Neuronal stem cell (in vitro differentiated cells): ENCODE measurements at regions not wholly inside any gene's neighbourhood (a gene's known extent, or its start where the extent isn't known, plus 50 kb on each side); places are given as distances from the start of the nearest gene placed in this dataset.

ENCODE experiments used
- DNase-seq: peaks from one replicate; pipeline ENCODE4 v3.0.0-alpha.2; 2013; ENCODE audit warnings: low spot score
- H2AFZ ChIP-seq: one replicate; pipeline ENCODE4 v1.6.1; 2013; ENCODE audit warnings: mild to moderate bottlenecking, low read length, inconsistent platforms
- H2AK5ac ChIP-seq: 2 replicates; pipeline ENCODE4 v1.6.1; 2013; ENCODE audit warnings: low read depth, mild to moderate bottlenecking, inconsistent platforms, low read length, moderate library complexity, mixed read lengths
- H2BK120ac ChIP-seq: 2 replicates; pipeline ENCODE4 v1.6.1; 2013; ENCODE audit warnings: low read depth, mild to moderate bottlenecking, inconsistent platforms, low read length, moderate library complexity, mixed read lengths
- H2BK12ac ChIP-seq: one replicate; pipeline ENCODE4 v1.6.1; 2013; ENCODE audit warnings: low read length, inconsistent platforms
- H2BK15ac ChIP-seq: 2 replicates; pipeline ENCODE4 v1.6.1; 2013; ENCODE audit warnings: mild to moderate bottlenecking, low read length, inconsistent platforms, mixed read lengths
- H2BK5ac ChIP-seq: one replicate; pipeline ENCODE4 v1.6.1; 2013; ENCODE audit warnings: inconsistent platforms, mild to moderate bottlenecking, low read length, moderate library complexity
- H3K14ac ChIP-seq: one replicate; pipeline ENCODE4 v1.6.1; 2013; ENCODE audit warnings: low read length, inconsistent platforms
- H3K18ac ChIP-seq: 2 replicates; pipeline ENCODE4 v1.6.1; 2013; ENCODE audit warnings: low read length, inconsistent platforms
- H3K23ac ChIP-seq: 2 replicates; pipeline ENCODE4 v1.6.1; 2013; ENCODE audit warnings: low read depth, mild to moderate bottlenecking, mixed read lengths, low read length, inconsistent platforms; ENCODE audit not compliant: poor library complexity
- H3K27ac ChIP-seq: replicated peaks from 3 replicates; pipeline ENCODE4 v1.5.1; 2013; ENCODE audit warnings: low read length, inconsistent platforms
- H3K27me3 ChIP-seq, 3 experiments: 2 replicates each; pipeline ENCODE4 v1.6.1; 2013; ENCODE audit warnings: low read length in 3 of 3, mild to moderate bottlenecking in 2 of 3, inconsistent platforms in 1 of 3, low read depth in 1 of 3, mixed read lengths in 1 of 3, moderate library complexity in 1 of 3; ENCODE audit not compliant: control insufficient read depth in 3 of 3, insufficient read depth in 3 of 3
- H3K36me3 ChIP-seq, 2 donors: replicated peaks in 1 of 2; 2 replicates each; pipeline ENCODE4 v1.6.1; 2013; ENCODE audit warnings: low read length in 2 of 2; ENCODE audit not compliant: control insufficient read depth in 2 of 2, insufficient read depth in 2 of 2
- H3K4ac ChIP-seq: 2 replicates; pipeline ENCODE4 v1.6.1; 2013; ENCODE audit warnings: inconsistent platforms, mild to moderate bottlenecking, low read length, moderate library complexity
- H3K4me1 ChIP-seq, 2 donors: 1 replicate in 1 of 2; 2 replicates in 1 of 2; pipeline ENCODE4 v1.6.1; 2013; ENCODE audit warnings: low read length in 2 of 2, low read depth in 1 of 2; ENCODE audit not compliant: control insufficient read depth in 2 of 2, insufficient read depth in 1 of 2
- H3K4me2 ChIP-seq: one replicate; pipeline ENCODE4 v1.6.1; 2013; ENCODE audit warnings: mild to moderate bottlenecking, low read length, inconsistent platforms; ENCODE audit not compliant: insufficient read depth, poor library complexity, severe bottlenecking
- H3K4me3 ChIP-seq, 2 donors: 2 replicates each; pipeline ENCODE4 v1.5.1; 2013; ENCODE audit warnings: low read length in 2 of 2, mild to moderate bottlenecking in 2 of 2, inconsistent platforms in 1 of 2, moderate library complexity in 1 of 2
- H3K79me1 ChIP-seq: one replicate; pipeline ENCODE4 v1.6.1; 2013; ENCODE audit warnings: low read depth, mild to moderate bottlenecking, inconsistent platforms, low read length, moderate library complexity
- H3K9ac ChIP-seq: one replicate; pipeline ENCODE4 v1.6.1; 2013; ENCODE audit warnings: mild to moderate bottlenecking, low read depth, low read length, inconsistent platforms; ENCODE audit not compliant: poor library complexity
- H3K9me3 ChIP-seq, 2 donors: replicated peaks in 1 of 2; 2 replicates each; pipeline versions ENCODE3 to v1.6.1; 2013; ENCODE audit warnings: low read length in 2 of 2, mild to moderate bottlenecking in 2 of 2, inconsistent platforms in 1 of 2, low read depth in 1 of 2, mixed read lengths in 1 of 2, moderate library complexity in 1 of 2; ENCODE audit not compliant: control insufficient read depth in 2 of 2, insufficient read depth in 1 of 2
- H4K8ac ChIP-seq: one replicate; pipeline ENCODE4 v1.6.1; 2013; ENCODE audit warnings: low read depth, mild to moderate bottlenecking, inconsistent platforms, low read length, moderate library complexity
- H4K91ac ChIP-seq: one replicate; pipeline ENCODE4 v1.6.1; 2013; ENCODE audit warnings: low read length, low read depth, mild to moderate bottlenecking, inconsistent platforms; ENCODE audit not compliant: poor library complexity
- WGBS, 2 donors: extraction: QIAGEN DNeasy Blood & Tissue Kit; methylation state at CpG; one replicate each; pipeline ENCODE4 v1.1.7; 2013; ENCODE audit warnings: missing lambda C conversion rate in 2 of 2, mixed read lengths in 1 of 2; ENCODE audit not compliant: insufficient read length in 2 of 2, insufficient replicate concordance in 1 of 2; ENCODE audit errors: extremely low coverage in 2 of 2; 5-methylcytosine and 5-hydroxymethylcytosine counted together

DNA sequence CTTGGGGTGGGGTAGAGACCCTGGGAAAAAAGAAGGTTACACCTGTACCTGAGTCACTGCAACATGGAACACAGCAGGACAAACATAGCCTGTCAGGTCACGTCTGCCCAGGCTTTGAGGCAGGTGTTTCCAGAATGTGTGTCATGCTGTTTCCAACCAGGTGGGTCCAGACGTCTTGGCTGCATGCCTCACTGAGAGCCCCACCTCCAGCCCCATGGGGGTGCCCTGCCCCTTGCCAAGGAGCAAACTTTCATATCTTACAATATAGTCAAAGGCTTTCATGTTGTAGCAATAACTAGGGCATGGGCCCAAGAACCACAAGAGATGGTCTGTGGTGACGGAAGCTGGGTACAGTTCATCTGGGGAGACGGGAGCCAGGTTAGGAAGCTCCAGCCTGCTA is 499.7 kb downstream of the BCL11A start:
- no peaks in the 10 kb centered on the region for H3K36me3 ChIP-seq
- no CpG with 5 or more reads among the region's 4 CpGs for WGBS, 2 donors

DNA sequence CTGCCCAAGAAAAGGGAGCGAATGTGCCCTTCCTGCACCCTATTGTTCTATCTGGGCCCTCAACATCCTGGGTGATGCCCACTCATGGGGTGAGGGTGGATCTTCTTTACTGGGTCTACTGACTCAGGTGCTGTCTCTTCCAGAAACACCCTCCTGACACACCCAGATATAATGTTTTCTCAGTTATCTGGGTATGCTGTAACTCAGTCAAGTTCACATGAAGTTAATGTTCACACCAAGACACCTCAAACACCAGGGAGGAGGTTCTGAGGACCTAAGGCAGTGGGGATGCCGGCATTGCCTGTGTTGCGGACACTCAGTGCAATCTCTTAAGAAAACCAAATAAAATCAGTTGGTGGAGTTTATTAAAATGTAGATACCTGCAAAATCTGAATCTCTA is 500.9 kb downstream of the BCL11A start:
- Histone ChIP-seq H3K4me3 (no peak overlapping the region), H2AK5ac (no peak overlapping the region), H3K23ac (no peak overlapping the region), H3K4ac (no peak overlapping the region), H3K18ac (no peak overlapping the region), H2BK12ac (no peak overlapping the region), H3K14ac (no peak overlapping the region), H3K4me1 (no peaks in the 10 kb centered on the region), H3K4me2 (no peak overlapping the region), H3K27me3 (no peaks in the 10 kb centered on the region), H3K79me1 (no peaks in the 10 kb centered on the region), H2AFZ (no peak overlapping the region), H2BK120ac (no peak overlapping the region), H2BK15ac (no peak overlapping the region), H3K9me3 (no peaks in the 10 kb centered on the region), H3K9ac (no peak overlapping the region), H2BK5ac (no peak overlapping the region), H3K36me3 (no peaks in the 10 kb centered on the region), H3K27ac (no peak overlapping the region), H4K91ac (no peak overlapping the region), H4K8ac (no peak overlapping the region)
- WGBS, 2 donors, result no CpG with 5 or more reads among the region's 3 CpGs
- no peak for DNase-seq

More for the DNA sequence above, 499.7 kb downstream of the BCL11A start:
- H2BK15ac ChIP-seq, result no peak overlapping the region
- H4K8ac ChIP-seq, result no peak overlapping the region
- H2BK12ac ChIP-seq, result no peak overlapping the region
- no peak overlapping the region for H3K4me2 ChIP-seq
- no peak for DNase-seq
- no peaks in the 10 kb centered on the region for H3K4me1 ChIP-seq
- no peak overlapping the region for H4K91ac ChIP-seq
- no peak overlapping the region for H2AK5ac ChIP-seq
- H3K4ac ChIP-seq, result no peak overlapping the region
- H2AFZ ChIP-seq, result no peak overlapping the region
- no peak overlapping the region for H3K9ac ChIP-seq
- no peak overlapping the region for H2BK5ac ChIP-seq
- H3K18ac ChIP-seq, result no peak overlapping the region
- no peaks in the 10 kb centered on the region for H3K9me3 ChIP-seq
- no peak overlapping the region for H3K23ac ChIP-seq
- no peak overlapping the region for H3K14ac ChIP-seq
- no peaks in the 10 kb centered on the region for H3K27me3 ChIP-seq
- H3K4me3 ChIP-seq, result no peak overlapping the region
- H3K79me1 ChIP-seq, result no peaks in the 10 kb centered on the region
- H3K27ac ChIP-seq, result no peak overlapping the region
- no peak overlapping the region for H2BK120ac ChIP-seq

GRCh38 chr2:60051991-60052390 is 501.5 kb downstream of the BCL11A start:
- Histone ChIP-seq H3K4me3 (no peak overlapping the region), H2AFZ (no peak overlapping the region), H4K91ac (no peak overlapping the region), H2BK15ac (no peak overlapping the region), H2BK120ac (no peak overlapping the region), H2BK5ac (no peak overlapping the region), H3K4ac (no peak overlapping the region), H3K27ac (no peak overlapping the region), H3K14ac (no peak overlapping the region), H3K27me3 (no peaks in the 10 kb centered on the region), H3K36me3 (no peaks in the 10 kb centered on the region), H3K4me2 (no peak overlapping the region), H2AK5ac (no peak overlapping the region), H3K9ac (no peak overlapping the region), H3K4me1 (no peaks in the 10 kb centered on the region), H4K8ac (no peak overlapping the region), H3K79me1 (no peaks in the 10 kb centered on the region), H3K9me3 (no peaks in the 10 kb centered on the region), H3K18ac (no peak overlapping the region), H2BK12ac (no peak overlapping the region), H3K23ac (no peak overlapping the region)
- WGBS, 2 donors, result no CpG with 5 or more reads among the region's 4 CpGs
- DNase-seq, result no peak

DNA sequence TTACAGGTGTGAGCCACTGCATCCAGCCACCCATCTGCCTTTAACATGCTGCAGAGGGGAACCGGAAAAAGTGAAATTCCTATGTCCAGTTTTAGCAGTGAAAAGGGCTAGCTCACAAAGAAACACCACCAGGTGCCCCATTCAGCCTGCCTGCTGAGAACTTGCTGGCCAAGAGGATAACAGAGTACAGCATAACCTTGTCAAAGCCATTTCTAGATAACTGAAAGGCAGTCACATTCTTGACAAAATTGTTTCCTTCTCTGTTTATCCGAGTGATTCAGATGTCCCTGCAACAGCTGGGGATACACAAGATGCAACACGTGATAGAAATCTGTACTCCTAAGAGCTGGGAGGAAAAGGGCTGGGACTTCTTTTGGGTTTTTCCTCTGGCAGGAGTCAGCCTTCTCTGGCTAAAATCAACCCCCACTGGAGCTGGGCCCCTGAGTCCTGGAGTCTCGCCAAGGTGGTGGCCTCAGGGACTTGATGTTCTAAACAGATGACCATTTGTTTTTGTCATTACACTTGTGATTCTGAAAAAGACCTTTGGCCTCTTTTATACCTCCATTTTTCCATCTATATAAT is 505.4 kb downstream of the BCL11A start:
- no peak overlapping the region for H3K4me2 ChIP-seq

More for the DNA sequence above, 505.4 kb downstream of the BCL11A start:
- H3K27ac ChIP-seq, result no peak overlapping the region
- no peak overlapping the region for H2BK5ac ChIP-seq
- no peak overlapping the region for H2BK120ac ChIP-seq
- no peak overlapping the region for H4K8ac ChIP-seq
- H3K4ac ChIP-seq, result no peak overlapping the region
- no peaks in the 10 kb centered on the region for H3K36me3 ChIP-seq
- no peak overlapping the region for H2BK15ac ChIP-seq
- no peak overlapping the region for H4K91ac ChIP-seq
- H2BK12ac ChIP-seq, result no peak overlapping the region
- no peaks in the 10 kb centered on the region for H3K4me1 ChIP-seq
- H3K9ac ChIP-seq, result no peak overlapping the region
- H3K9me3 ChIP-seq, result no peaks in the 10 kb centered on the region
- H3K79me1 ChIP-seq, result no peaks in the 10 kb centered on the region
- no peak overlapping the region for H3K14ac ChIP-seq
- no peak overlapping the region for H3K4me3 ChIP-seq
- H3K18ac ChIP-seq, result no peak overlapping the region
- DNase-seq, result no peak
- H2AFZ ChIP-seq, result no peak overlapping the region
- H3K23ac ChIP-seq, result no peak overlapping the region
- H3K27me3 ChIP-seq, result no peaks in the 10 kb centered on the region
- H2AK5ac ChIP-seq, result no peak overlapping the region
- WGBS, 2 donors, result no CpG with 5 or more reads among the region's 4 CpGs
